Gastrocnemius medialis (tissue), 4 donors: ENCODE measurements at regions not wholly inside any gene's neighbourhood (a gene's known extent, or its start where the extent isn't known, plus 50 kb on each side); places are given as distances from the start of the nearest gene placed in this dataset.

Source experiments
- ATAC-seq, 2 donors: fragments of 150-250 bp; one replicate each; pipeline ENCODE4 v1.9.1; 2016
- DNase-seq, 2 donors: peaks; one replicate each; pipeline ENCODE4 v3.0.0-alpha.2; 2019
- H3K27ac ChIP-seq, 4 donors: fragments of 200-600 bp; sonication (generic); 1 replicate in 1 of 4; 2 replicates in 3 of 4; pipeline ENCODE4 v1.5.1; 2016 to 2018; ENCODE audit warnings: mild to moderate bottlenecking in 2 of 4, moderate library complexity in 1 of 4
- H3K27me3 ChIP-seq, 3 donors: fragments of 200-600 bp; sonication (generic) in 2 of 3; 1 replicate in 1 of 3; 2 replicates in 2 of 3; pipeline versions ENCODE4 v1.5.1 to v1.6.0; 2016 to 2019; ENCODE audit warnings: mild to moderate bottlenecking in 1 of 3, moderate library complexity in 1 of 3
- H3K36me3 ChIP-seq, 2 donors: fragments of 200-600 bp; sonication (generic) in 1 of 2; one replicate each; pipeline ENCODE4 v1.5.1; 2017 to 2018
- H3K4me1 ChIP-seq, 2 donors: fragments of 200-600 bp; sonication (generic) in 1 of 2; one replicate each; pipeline ENCODE4 v1.5.1; 2016 to 2017; ENCODE audit warnings: mild to moderate bottlenecking in 2 of 2
- H3K4me3 ChIP-seq, 4 donors: fragments of 200-600 bp; sonication (generic) in 3 of 4; 1 replicate in 1 of 4; 2 replicates in 3 of 4; pipeline ENCODE4 v1.5.1; 2016 to 2019; ENCODE audit warnings: mild to moderate bottlenecking in 2 of 4
- H3K9me3 ChIP-seq, 3 donors: fragments of 200-600 bp; sonication (generic) in 2 of 3; 1 replicate in 1 of 3; 2 replicates in 2 of 3; pipeline ENCODE4 v1.5.1; 2016 to 2019
- POLR2A ChIP-seq, 2 donors: fragments of 450-650 bp; IDR thresholded peaks; one replicate each; pipeline ENCODE4 v1.6.1; 2017; ENCODE audit warnings: antibody characterized with exemption in 2 of 2, mild to moderate bottlenecking in 2 of 2, moderate library complexity in 2 of 2
- in situ Hi-C, 4 donors: fragments of 200-750 bp; cut with MboI; loops; one replicate each; pipeline versions ENCODE4 v1.15.0 to v1.8.0; 2017; ENCODE audit warnings: low sequenced_read_pairs in 4 of 4
- intact Hi-C: fragments of 100-400 bp; cut with DNase I; formaldehyde crosslinking; loops from one replicate; pipeline ENCODE4 v1.15.1; 2023; ENCODE audit warnings: low total_unique reads
- TF ChIP-seq, protein P1 (sequence below), 5 experiments: fragments of 450-650 bp in 3 of 5; fragments of 200-600 bp in 2 of 5; sonication (generic) in 2 of 5; IDR thresholded peaks in 4 of 5; conservative IDR thresholded peaks in 1 of 5; 1 replicate in 4 of 5; 2 replicates in 1 of 5; pipeline ENCODE4 v1.5.1; 2016 to 2019; ENCODE audit warnings: antibody characterized with exemption in 5 of 5, mild to moderate bottlenecking in 3 of 5, moderate library complexity in 3 of 5

DNA sequence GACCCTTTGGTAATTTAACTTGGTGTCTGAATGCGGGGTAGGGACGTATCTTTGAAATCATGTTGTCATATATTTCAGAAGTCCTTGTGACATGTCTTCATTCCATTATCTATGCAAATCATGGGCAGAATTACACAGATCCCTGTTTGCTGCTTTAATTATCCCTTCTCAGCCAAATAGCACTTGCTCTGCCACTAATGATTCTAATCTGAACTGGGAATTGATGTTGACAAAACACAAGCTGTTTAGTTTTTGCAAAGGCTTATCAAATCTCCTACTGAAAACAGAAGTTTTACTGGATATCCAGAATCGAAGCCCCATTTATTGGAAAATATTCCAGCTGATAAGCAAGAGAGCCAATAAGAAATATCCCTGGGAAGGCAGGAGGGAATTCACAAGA, 205.9 kb upstream of the COX10 start:
- DNase-seq (no peak), ATAC-seq (no peak)
- no peak overlapping the region for H3K27ac ChIP-seq
- no peaks in the 10 kb centered on the region for H3K4me1 ChIP-seq
- no peaks in the 10 kb centered on the region for H3K9me3 ChIP-seq
- H3K4me3 ChIP-seq, result no peak overlapping the region
- intact Hi-C loops, result no loop called here
- no peaks in the 10 kb centered on the region for H3K27me3 ChIP-seq
- TF ChIP-seq POLR2A (IDR thresholded peaks at IDR 0.05), result no peak
- TF ChIP-seq, protein P1, sequence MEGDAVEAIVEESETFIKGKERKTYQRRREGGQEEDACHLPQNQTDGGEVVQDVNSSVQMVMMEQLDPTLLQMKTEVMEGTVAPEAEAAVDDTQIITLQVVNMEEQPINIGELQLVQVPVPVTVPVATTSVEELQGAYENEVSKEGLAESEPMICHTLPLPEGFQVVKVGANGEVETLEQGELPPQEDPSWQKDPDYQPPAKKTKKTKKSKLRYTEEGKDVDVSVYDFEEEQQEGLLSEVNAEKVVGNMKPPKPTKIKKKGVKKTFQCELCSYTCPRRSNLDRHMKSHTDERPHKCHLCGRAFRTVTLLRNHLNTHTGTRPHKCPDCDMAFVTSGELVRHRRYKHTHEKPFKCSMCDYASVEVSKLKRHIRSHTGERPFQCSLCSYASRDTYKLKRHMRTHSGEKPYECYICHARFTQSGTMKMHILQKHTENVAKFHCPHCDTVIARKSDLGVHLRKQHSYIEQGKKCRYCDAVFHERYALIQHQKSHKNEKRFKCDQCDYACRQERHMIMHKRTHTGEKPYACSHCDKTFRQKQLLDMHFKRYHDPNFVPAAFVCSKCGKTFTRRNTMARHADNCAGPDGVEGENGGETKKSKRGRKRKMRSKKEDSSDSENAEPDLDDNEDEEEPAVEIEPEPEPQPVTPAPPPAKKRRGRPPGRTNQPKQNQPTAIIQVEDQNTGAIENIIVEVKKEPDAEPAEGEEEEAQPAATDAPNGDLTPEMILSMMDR (IDR thresholded peaks at IDR 0.05 in 4 of 5, conservative IDR thresholded peaks at IDR 0.05 in 1 of 5), result no peak
- H3K36me3 ChIP-seq, result no peaks in the 10 kb centered on the region
- in situ Hi-C loops, result no loop called here

DNA sequence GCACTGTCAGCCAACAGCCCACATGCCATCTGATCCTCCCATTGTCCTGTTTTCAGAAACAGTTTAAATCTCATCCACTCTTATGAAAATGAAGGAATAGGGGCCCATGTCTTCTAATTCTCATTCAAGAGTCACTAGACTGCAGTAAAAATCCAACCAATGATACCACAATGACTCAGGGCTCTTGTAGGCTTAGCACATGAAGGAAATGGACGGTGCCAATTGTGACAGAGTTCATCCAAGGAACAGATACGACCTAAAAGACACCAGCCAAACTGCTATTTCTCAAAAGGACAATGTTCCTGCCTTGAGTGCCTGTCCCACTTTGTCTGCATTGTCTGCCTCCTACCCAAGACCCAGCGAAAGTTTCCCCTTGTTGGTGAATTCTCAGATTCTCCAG, 204.8 kb upstream of the COX10 start:
- TF ChIP-seq, protein P1 (IDR thresholded peaks at IDR 0.05 in 4 of 5, conservative IDR thresholded peaks at IDR 0.05 in 1 of 5), result no peak
- no peak for TF ChIP-seq POLR2A (IDR thresholded peaks at IDR 0.05)
- no peaks in the 10 kb centered on the region for H3K27me3 ChIP-seq

DNA sequence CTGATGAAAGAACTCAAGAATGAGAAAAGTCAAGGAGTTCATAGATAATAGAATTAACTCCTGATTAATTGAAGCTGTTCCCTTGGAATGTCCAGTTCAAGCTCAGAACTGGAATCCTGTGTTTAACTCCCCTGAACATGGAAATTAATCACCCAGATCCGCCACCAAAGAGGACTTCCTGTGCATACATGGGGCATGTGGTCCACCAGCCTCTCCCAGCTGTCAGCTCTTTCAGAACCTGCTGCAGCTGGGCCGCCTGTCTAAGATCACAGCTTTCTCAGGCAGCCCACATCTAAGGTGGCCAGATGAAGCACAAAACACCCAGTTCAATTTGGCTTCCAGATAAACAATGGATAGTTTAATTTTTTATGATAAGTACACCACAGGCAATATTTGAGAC, 203.7 kb upstream of the COX10 start:
- Histone ChIP-seq H3K4me1 (no peaks in the 10 kb centered on the region), H3K9me3 (no peaks in the 10 kb centered on the region), H3K4me3 (no peak overlapping the region), H3K36me3 (no peaks in the 10 kb centered on the region), H3K27ac (no peak overlapping the region), H3K27me3 (no peaks in the 10 kb centered on the region)
- in situ Hi-C loops, result no loop called here
- DNase-seq, result no peak
- TF ChIP-seq, protein P1 (IDR thresholded peaks at IDR 0.05 in 4 of 5, conservative IDR thresholded peaks at IDR 0.05 in 1 of 5), result no peak
- no peak for TF ChIP-seq POLR2A (IDR thresholded peaks at IDR 0.05)
- intact Hi-C loops, result no loop called here
- no peak for ATAC-seq

More for the DNA sequence above, 204.8 kb upstream of the COX10 start:
- Histone ChIP-seq H3K36me3 (no peaks in the 10 kb centered on the region), H3K27ac (no peak overlapping the region), H3K4me1 (no peaks in the 10 kb centered on the region), H3K4me3 (no peak overlapping the region), H3K9me3 (no peaks in the 10 kb centered on the region)
- intact Hi-C loops (no loop called here), in situ Hi-C loops (no loop called here)
- DNase-seq, result no peak
- ATAC-seq, result no peak

DNA sequence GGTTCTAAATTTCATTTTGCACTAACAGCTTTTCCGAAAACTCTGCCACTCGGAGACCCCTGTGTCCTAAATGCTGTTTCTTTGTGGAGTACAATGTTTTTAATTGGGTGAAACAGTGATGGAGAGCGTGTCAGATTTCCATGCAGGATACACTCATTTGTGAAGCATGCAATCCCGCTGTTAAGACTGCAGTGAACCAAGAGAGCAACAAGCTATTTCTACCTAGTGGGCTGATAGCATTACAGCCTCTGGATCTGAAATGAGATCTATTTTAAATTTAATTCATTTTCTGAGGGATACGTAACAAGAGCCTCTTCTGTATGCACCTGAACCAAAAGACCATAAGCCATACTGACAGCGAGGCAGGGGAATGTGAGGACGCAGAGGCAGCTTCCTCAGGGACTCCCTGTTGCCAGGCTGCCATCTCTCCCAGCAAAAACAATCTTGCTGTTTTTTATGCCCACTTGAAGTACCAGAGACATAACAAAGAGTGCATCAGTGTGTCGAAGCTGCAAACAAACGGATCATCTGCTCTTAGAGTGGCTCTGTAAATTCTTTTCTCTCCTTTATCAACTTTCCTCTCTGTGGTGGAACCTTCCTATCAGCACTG, 199.9 kb upstream of the COX10 start:
- Histone ChIP-seq H3K9me3 (no peaks in the 10 kb centered on the region), H3K36me3 (no peaks in the 10 kb centered on the region), H3K27ac (no peak overlapping the region), H3K27me3 (no peaks in the 10 kb centered on the region), H3K4me1 (no peaks in the 10 kb centered on the region), H3K4me3 (no peak overlapping the region)
- in situ Hi-C loops, result no loop called here
- DNase-seq, result no peak
- no peak for TF ChIP-seq POLR2A (IDR thresholded peaks at IDR 0.05)
- TF ChIP-seq, protein P1 (IDR thresholded peaks at IDR 0.05 in 4 of 5, conservative IDR thresholded peaks at IDR 0.05 in 1 of 5), result no peak
- no peak for ATAC-seq
- intact Hi-C loops, result no loop called here

DNA sequence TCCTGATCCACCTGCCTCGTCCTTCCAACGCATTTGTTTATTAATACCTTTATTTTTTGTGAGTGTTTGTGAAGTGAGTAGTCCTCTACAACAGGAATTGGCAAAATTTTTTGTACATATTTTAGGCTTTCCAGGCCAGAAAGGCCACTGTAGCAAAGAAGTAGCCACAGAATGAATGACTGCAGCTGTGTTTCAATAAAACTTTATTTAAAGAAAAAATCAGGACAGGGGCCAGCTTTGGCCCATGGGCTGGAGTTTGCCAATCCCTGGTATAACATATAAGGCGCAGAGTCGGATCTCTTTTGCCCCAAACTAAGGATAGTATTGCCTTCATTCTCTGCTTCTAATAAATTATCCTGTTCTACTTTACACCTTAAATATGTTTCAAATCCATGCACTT, 198.0 kb upstream of the COX10 start:
- H3K9me3 ChIP-seq, result no peaks in the 10 kb centered on the region
- H3K36me3 ChIP-seq, result no peaks in the 10 kb centered on the region
- no peak overlapping the region for H3K27ac ChIP-seq
- no peak for ATAC-seq
- TF ChIP-seq, protein P1 (IDR thresholded peaks at IDR 0.05 in 4 of 5, conservative IDR thresholded peaks at IDR 0.05 in 1 of 5), result no peak
- no peak for TF ChIP-seq POLR2A (IDR thresholded peaks at IDR 0.05)
- H3K4me3 ChIP-seq, result no peak overlapping the region
- in situ Hi-C loops, result no loop called here
- no peaks in the 10 kb centered on the region for H3K27me3 ChIP-seq
- intact Hi-C loops, result no loop called here
- no peak for DNase-seq
- H3K4me1 ChIP-seq, result no peaks in the 10 kb centered on the region
